SK-N-SH treated with all-trans-retinoic acid at 6 μM for 48 hours (cell line): ENCODE measurements at regions not wholly inside any gene's neighbourhood (a gene's known extent, or its start where the extent isn't known, plus 50 kb on each side); places are given as distances from the start of the nearest gene placed in this dataset.
A peak's percentile ranks its signal among the peaks of the same experiment; 100 is the strongest.
"Not testable (repeated sequence)": the region's sequence is repeated elsewhere in the genome, so short reads cannot be mapped to it uniquely, and the experiment has no call there.

Experiments used
- ATAC-seq: fragments of 200-7000 bp; cut with Tn5 transposase; 3 replicates; pipeline ENCODE4 v1.9.1; 2020; ENCODE audit warnings: mild to moderate bottlenecking, moderate library complexity
- ARNTL ChIP-seq: fragments of 450-650 bp; formaldehyde crosslinking; IDR thresholded peaks from 2 replicates; pipeline ENCODE4 v1.5.0; 2020; ENCODE audit warnings: low read depth, mild to moderate bottlenecking, moderate library complexity, borderline replicate concordance
- BACH2 ChIP-seq: fragments of 250-450 bp; sonication (Bioruptor Pico); IDR thresholded peaks from 2 replicates; pipeline ENCODE4 v1.9.0; 2021; ENCODE audit warnings: mild to moderate bottlenecking, borderline replicate concordance
- CREB5 ChIP-seq: fragments of 250-450 bp; sonication (Bioruptor Pico); IDR thresholded peaks from 2 replicates; pipeline ENCODE4 v1.5.1; 2020; ENCODE audit warnings: low read depth, mild to moderate bottlenecking, moderate library complexity
- ESRRG ChIP-seq: fragments of 250-450 bp; sonication (Bioruptor Pico); IDR thresholded peaks from 2 replicates; pipeline ENCODE4 v1.6.1; 2021; ENCODE audit warnings: mild to moderate bottlenecking
- GLIS3 ChIP-seq: fragments of 250-450 bp; sonication (Bioruptor Pico); IDR thresholded peaks from 2 replicates; pipeline ENCODE4 v1.5.0; 2020; ENCODE audit warnings: mild to moderate bottlenecking, moderate library complexity
- ISL1 ChIP-seq: fragments of 250-450 bp; sonication (Bioruptor Pico); IDR thresholded peaks from 2 replicates; pipeline ENCODE4 v2.1.2; 2022; ENCODE audit warnings: mild to moderate bottlenecking, moderate library complexity
- OSR1 ChIP-seq: fragments of 250-450 bp; sonication (Bioruptor Pico); IDR thresholded peaks from 2 replicates; pipeline ENCODE4 v1.8.0; 2022; ENCODE audit warnings: moderate library complexity, mild to moderate bottlenecking, inconsistent platforms
- PATZ1 ChIP-seq: fragments of 250-450 bp; sonication (Bioruptor Pico); IDR thresholded peaks from 2 replicates; pipeline ENCODE4 v1.8.0; 2020; ENCODE audit warnings: mild to moderate bottlenecking, moderate library complexity, borderline replicate concordance
- POU6F1 ChIP-seq: fragments of 250-450 bp; sonication (Bioruptor Pico); IDR thresholded peaks from 2 replicates; pipeline ENCODE4 v1.8.0; 2021; ENCODE audit warnings: low read depth, mild to moderate bottlenecking, moderate library complexity, borderline replicate concordance
- PPARA ChIP-seq: fragments of 250-450 bp; sonication (Bioruptor Pico); IDR thresholded peaks from 2 replicates; pipeline ENCODE4 v1.5.0; 2020; ENCODE audit warnings: mild to moderate bottlenecking, borderline replicate concordance
- RARB ChIP-seq: fragments of 250-450 bp; sonication (Bioruptor Pico); IDR thresholded peaks from 2 replicates; pipeline ENCODE4 v1.8.0; 2021; ENCODE audit warnings: mild to moderate bottlenecking, moderate library complexity
- TCF4 ChIP-seq: fragments of 250-450 bp; sonication (Bioruptor Pico); IDR thresholded peaks from 2 replicates; pipeline ENCODE4 v1.8.0; 2021; ENCODE audit warnings: mild to moderate bottlenecking, moderate library complexity, borderline replicate concordance
- TSHZ2 ChIP-seq: fragments of 250-450 bp; sonication (Bioruptor Pico); IDR thresholded peaks from 2 replicates; pipeline ENCODE4 v1.5.0; 2020; ENCODE audit warnings: mild to moderate bottlenecking, moderate library complexity
- ZC3H10 ChIP-seq: fragments of 250-450 bp; sonication (Bioruptor Pico); IDR thresholded peaks from 2 replicates; pipeline ENCODE4 v1.5.1; 2021; ENCODE audit warnings: mild to moderate bottlenecking, moderate library complexity
- ZFP3 ChIP-seq: fragments of 250-450 bp; sonication (Bioruptor Pico); IDR thresholded peaks from 2 replicates; pipeline ENCODE4 v1.5.0; 2020; ENCODE audit warnings: mild to moderate bottlenecking, moderate library complexity
- ZFP30 ChIP-seq: fragments of 450-650 bp; formaldehyde crosslinking; IDR thresholded peaks from 2 replicates; pipeline ENCODE4 v1.5.0; 2022; ENCODE audit warnings: mild to moderate bottlenecking, moderate library complexity
- ZNF565 ChIP-seq: fragments of 450-650 bp; formaldehyde crosslinking; conservative IDR thresholded peaks from 2 replicates; pipeline ENCODE4 v1.5.0; 2020; ENCODE audit warnings: low read depth, mild to moderate bottlenecking, moderate library complexity
- ZNF70 ChIP-seq: fragments of 450-650 bp; formaldehyde crosslinking; IDR thresholded peaks from 2 replicates; pipeline ENCODE4 v1.5.0; 2020; ENCODE audit warnings: mild to moderate bottlenecking, moderate library complexity
- ZNF8 ChIP-seq: fragments of 450-650 bp; formaldehyde crosslinking; IDR thresholded peaks from 2 replicates; pipeline ENCODE4 v1.5.0; 2020; ENCODE audit warnings: mild to moderate bottlenecking, moderate library complexity

- no peak for TF ChIP-seq ARNTL
- TF ChIP-seq, all 23 proteins: peak for 0
Observed at GRCh38 chr5:87777877-87778276, 365.1 kb upstream of the CCNH start (continued).

- no peak for ATAC-seq
Observed at GRCh38 chr5:87776785-87777184, 364.1 kb upstream of the CCNH start.

GRCh38 chr5:87776302-87776701 is 363.6 kb upstream of the CCNH start:
- ATAC-seq, result not testable (repeated sequence)

More at GRCh38 chr5:87776785-87777184, 364.1 kb upstream of the CCNH start:
- TF ChIP-seq ISL1 (CRISPR knock-in tag), result peak; percentile 64
- TF ChIP-seq ZNF8, result no peak
- TF ChIP-seq, all 23 proteins: peak for 1

GRCh38 chr5:87775228-87775627 is 362.5 kb upstream of the CCNH start:
- TF ChIP-seq GLIS3 (no peak), ISL1 (CRISPR knock-in tag) (0 out of 2 replicates have a peak, but pooled peaks have one; percentile 11)
- TF ChIP-seq, all 23 proteins: peak for 1
- no peak for ATAC-seq

GRCh38 chr5:87774804-87775203 is 362.1 kb upstream of the CCNH start:
- ATAC-seq, result no peak
- TF ChIP-seq TCF4 (CRISPR knock-in tag) (no peak), ESRRG (CRISPR knock-in tag) (no peak), ZFP30 (CRISPR knock-in tag) (no peak), ISL1 (CRISPR knock-in tag) (no peak)

- no peak for ATAC-seq
- TF ChIP-seq OSR1 (CRISPR knock-in tag) (no peak), ZC3H10 (CRISPR knock-in tag) (no peak), ZFP3 (CRISPR knock-in tag) (no peak), BACH2 (no peak), TSHZ2 (no peak), ZFP30 (CRISPR knock-in tag) (no peak), CREB5 (CRISPR knock-in tag) (no peak), ZNF565 (CRISPR knock-in tag) (no peak), ARNTL (no peak), TCF4 (CRISPR knock-in tag) (no peak), GLIS3 (no peak), ZNF8 (no peak), POU6F1 (CRISPR knock-in tag) (no peak)
Observed at GRCh38 chr5:87770601-87771121, 357.9 kb upstream of the CCNH start.

GRCh38 chr5:87770016-87770570 is 357.4 kb upstream of the CCNH start:
- no peak for ATAC-seq
- no peak for TF ChIP-seq OSR1 (CRISPR knock-in tag)
- TF ChIP-seq TSHZ2, result no peak
- TF ChIP-seq PPARA (CRISPR knock-in tag), result no peak
- no peak for TF ChIP-seq TCF4 (CRISPR knock-in tag)
- TF ChIP-seq POU6F1 (CRISPR knock-in tag), result no peak
- no peak for TF ChIP-seq RARB (CRISPR knock-in tag)
- no peak for TF ChIP-seq ZNF70 (CRISPR knock-in tag)
- TF ChIP-seq ZFP30 (CRISPR knock-in tag), result no peak
- no peak for TF ChIP-seq PATZ1
